Fibroblast of mammary gland (primary cell): ENCODE measurements at regions not wholly inside any gene's neighbourhood (a gene's known extent, or its start where the extent isn't known, plus 50 kb on each side); places are given as distances from the start of the nearest gene placed in this dataset.

Source experiments
- DNase-seq: peaks from one replicate; pipeline ENCODE4 v3.0.0-alpha.2; 2010; ENCODE audit warnings: low read depth
- H3K4me3 ChIP-seq: 2 replicates; pipeline ENCODE4 v1.5.1; 2011; ENCODE audit warnings: low read depth, mild to moderate bottlenecking, low read length, moderate library complexity; ENCODE audit not compliant: control insufficient read depth
- CTCF ChIP-seq: conservative IDR thresholded peaks from 2 replicates; pipeline ENCODE4 v1.5.1; 2011; ENCODE audit warnings: low read depth, low read length, inconsistent platforms; ENCODE audit not compliant: control insufficient read depth, insufficient read depth

- TF ChIP-seq CTCF = no peak
- H3K4me3 ChIP-seq = no peak overlapping the region
- no peak for DNase-seq
These were observed 1006.7 kb upstream of the NR2F2 start for GRCh38 chr15:95323796-95324195.

DNA sequence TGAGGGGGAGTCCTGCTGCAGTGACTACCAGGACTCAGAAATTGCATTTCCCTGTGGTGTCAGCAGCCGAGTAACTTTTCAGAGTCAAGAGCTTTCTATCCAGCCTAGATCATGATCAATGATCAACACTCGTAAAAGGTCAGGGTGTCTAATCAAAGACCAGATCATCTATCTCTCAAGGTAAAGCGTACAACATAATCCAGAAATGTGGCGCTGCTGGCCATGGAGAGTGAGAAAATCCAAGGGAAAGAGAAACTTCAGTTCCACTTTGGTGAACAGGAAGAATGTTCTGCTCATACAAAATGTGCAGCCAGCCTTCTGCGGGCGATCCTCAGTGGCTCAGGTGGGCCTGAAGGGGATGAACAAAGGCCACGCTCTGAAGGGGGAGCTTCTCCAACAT, 1005.8 kb upstream of the NR2F2 start:
- DNase-seq = no peak
- H3K4me3 ChIP-seq = no peak overlapping the region
- TF ChIP-seq CTCF = no peak

GRCh38 chr15:95325763-95326404, 1004.6 kb upstream of the NR2F2 start:
- no peak for TF ChIP-seq CTCF
- no peak overlapping the region for H3K4me3 ChIP-seq
- peak; percentile 7 for DNase-seq

- DNase-seq = no peak
- TF ChIP-seq CTCF = no peak
- peak overlapping the region; percentile 23 for H3K4me3 ChIP-seq
These were observed 1003.9 kb upstream of the NR2F2 start for GRCh38 chr15:95326431-95327182.

GRCh38 chr15:95327183-95327525, 1003.3 kb upstream of the NR2F2 start:
- no peak for TF ChIP-seq CTCF
- peak overlapping the region; percentile 23 for H3K4me3 ChIP-seq
- DNase-seq = no peak

DNA sequence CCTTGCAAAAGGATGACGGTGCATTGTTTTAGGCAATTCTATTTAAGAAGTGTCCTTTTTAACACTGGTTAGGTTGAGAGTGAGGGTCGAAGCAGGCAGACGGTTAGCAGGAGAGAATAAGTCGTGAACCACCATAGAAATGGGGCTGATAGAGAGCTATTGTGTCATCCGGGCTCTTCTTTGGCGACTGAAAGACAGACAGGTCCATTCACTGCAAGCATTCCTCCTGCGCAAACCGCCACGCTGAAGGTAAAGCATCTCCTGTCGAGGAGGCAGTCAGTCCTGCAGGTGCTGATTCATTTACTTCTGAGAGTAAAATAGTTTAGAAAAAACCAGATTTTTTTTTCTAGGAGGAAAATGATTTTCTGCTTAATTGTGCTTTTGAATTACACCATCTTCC, 1002.8 kb upstream of the NR2F2 start:
- H3K4me3 ChIP-seq = no peak overlapping the region
- TF ChIP-seq CTCF = no peak
- DNase-seq = no peak

DNA sequence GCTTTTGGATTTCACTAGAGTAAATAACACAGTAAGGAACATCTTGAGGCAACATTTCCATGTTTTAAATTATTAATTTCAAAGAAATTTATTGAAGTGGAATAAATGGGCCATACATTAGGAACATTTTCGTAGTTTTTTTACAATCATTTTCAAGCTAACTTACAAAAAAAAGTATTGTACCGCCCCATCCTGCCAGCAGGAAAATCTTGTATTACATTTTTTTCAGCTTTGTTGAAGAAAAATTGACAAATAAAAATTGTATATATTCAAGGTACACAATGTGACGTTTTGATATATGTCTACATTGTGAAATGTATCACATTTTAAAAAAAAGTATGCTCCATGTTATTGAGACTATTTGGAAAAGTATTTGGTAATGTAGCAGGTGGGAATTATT, 1001.9 kb upstream of the NR2F2 start:
- DNase-seq = no peak
- H3K4me3 ChIP-seq = no peak overlapping the region
- no peak for TF ChIP-seq CTCF
